HepG2 (cell line): ENCODE measurements at regions not wholly inside any gene's neighbourhood (a gene's known extent, or its start where the extent isn't known, plus 50 kb on each side); places are given as distances from the start of the nearest gene placed in this dataset.

ENCODE experiments used
- ATAC-seq: fragments of 200-7000 bp; cut with Tn5 transposase; 3 replicates; pipeline ENCODE4 v1.9.1; 2020; ENCODE audit warnings: mild to moderate bottlenecking, moderate library complexity
- BruUV-seq: library from RNA; stranded (reverse); fragments of 400-500 nt; replicated peaks from 2 replicates; lab custom pipeline; 2021; lab: Mats Ljungman, UMichigan
- CTCF ChIA-PET: fragments of 300-600 bp; formaldehyde crosslinking; extraction: SDS; loops from one replicate; lab custom pipeline; 2021; ENCODE audit warnings: low total read pairs, inconsistent platforms, low intra/inter-chr PET ratio; lab: Yijun Ruan, JAX
- POLR2A ChIA-PET: fragments of 350-600 bp; sonication (Branson Sonifier 250); formaldehyde crosslinking; loops from one replicate; lab custom pipeline; 2020; ENCODE audit warnings: antibody characterized with exemption, inconsistent platforms; lab: Yijun Ruan, JAX
- DNase-seq: peaks from one replicate; pipeline ENCODE4 v3.0.0-alpha.2; 2015; ENCODE audit warnings: low spot score
- FAIRE-seq: peaks from 3 replicates; lab custom pipeline; 2011; peaks lifted over from hg19 to GRCh38; lab: Jason Lieb, UNC
- H2AFZ ChIP-seq: one replicate; pipeline ENCODE4 v1.6.1; 2011; ENCODE audit warnings: low read length, inconsistent platforms
- H3K27ac ChIP-seq: fragments of 300-600 bp; 3 replicates; pipeline ENCODE4 v1.8.0; 2011; ENCODE audit warnings: mixed run types, mild to moderate bottlenecking, mixed read lengths, low read length, inconsistent platforms; ENCODE audit not compliant: insufficient read depth; ENCODE audit errors: extremely low read length
- H3K27me3 ChIP-seq, 2 experiments: fragments of 200-600 bp in 1 of 2; 2 replicates in 1 of 2; 3 replicates in 1 of 2; pipeline versions ENCODE4 v1.6.0 to v1.8.0; 2011; ENCODE audit warnings: low read length in 2 of 2, mild to moderate bottlenecking in 2 of 2, moderate library complexity in 2 of 2, inconsistent platforms in 1 of 2; ENCODE audit not compliant: insufficient read depth in 2 of 2, control insufficient read depth in 1 of 2
- H3K36me3 ChIP-seq, 2 experiments: fragments of 200-600 bp in 1 of 2; replicated peaks in 1 of 2; 2 replicates in 1 of 2; 3 replicates in 1 of 2; pipeline versions ENCODE4 v1.5.1 to v1.8.0; 2011; ENCODE audit warnings: low read length in 2 of 2, inconsistent platforms in 1 of 2; ENCODE audit not compliant: insufficient read depth in 2 of 2, control insufficient read depth in 1 of 2
- H3K4me1 ChIP-seq: 2 replicates; pipeline ENCODE4 v1.5.1; 2012; ENCODE audit warnings: low read length, inconsistent platforms; ENCODE audit not compliant: insufficient read depth
- H3K4me2 ChIP-seq: 2 replicates; pipeline ENCODE4 v1.6.0; 2011; ENCODE audit warnings: low read depth, low read length, inconsistent platforms
- H3K4me3 ChIP-seq, 3 experiments: fragments of 200-600 bp in 1 of 3; sonication (generic), shearing (Covaris generic) in 1 of 3; replicated peaks in 1 of 3; 2 replicates each; pipeline ENCODE4 v1.5.1; 2011 to 2016; ENCODE audit warnings: low read length in 3 of 3, inconsistent platforms in 2 of 3, low read depth in 2 of 3, mild to moderate bottlenecking in 2 of 3, control low read depth in 1 of 3, mixed read lengths in 1 of 3; ENCODE audit not compliant: insufficient read depth in 1 of 3
- H3K79me2 ChIP-seq: one replicate; pipeline ENCODE4 v1.6.1; 2011; ENCODE audit warnings: low read length, inconsistent platforms; ENCODE audit not compliant: insufficient read depth
- H3K9ac ChIP-seq: 2 replicates; pipeline ENCODE4 v1.6.0; 2011; ENCODE audit warnings: mild to moderate bottlenecking, low read depth, low read length, inconsistent platforms; ENCODE audit not compliant: insufficient read depth
- H3K9me3 ChIP-seq: 2 replicates; pipeline ENCODE4 v1.5.1; 2012; ENCODE audit warnings: mild to moderate bottlenecking, low read length
- H4K20me1 ChIP-seq: 2 replicates; pipeline ENCODE4 v1.6.0; 2011; ENCODE audit warnings: inconsistent platforms, mild to moderate bottlenecking, low read length, moderate library complexity; ENCODE audit not compliant: insufficient read depth
- ARID5B ChIP-seq: IDR thresholded peaks from 2 replicates; pipeline ENCODE4 v1.4.0; 2020; ENCODE audit warnings: mild to moderate bottlenecking, missing genetic modification reagents
- NAIF1 ChIP-seq: sonication (generic); formaldehyde crosslinking; IDR thresholded peaks from 2 replicates; pipeline ENCODE4 v1.5.0; 2020; ENCODE audit warnings: mild to moderate bottlenecking, missing genetic modification reagents, borderline replicate concordance
- TARDBP ChIP-seq: sonication (generic); formaldehyde crosslinking; IDR thresholded peaks from 2 replicates; pipeline ENCODE4 v1.8.0; 2022; ENCODE audit warnings: mild to moderate bottlenecking, missing genetic modification reagents
- ZNF318 ChIP-seq: sonication (generic); formaldehyde crosslinking; IDR thresholded peaks from 2 replicates; pipeline ENCODE4 v1.4.0; 2020; ENCODE audit warnings: mild to moderate bottlenecking, missing genetic modification reagents
- ZNF589 ChIP-seq: sonication (generic); formaldehyde crosslinking; conservative IDR thresholded peaks from 2 replicates; pipeline ENCODE4 v1.8.0; 2022; ENCODE audit warnings: mild to moderate bottlenecking, moderate library complexity, missing genetic modification reagents
- ZNF687 ChIP-seq: sonication (generic); formaldehyde crosslinking; IDR thresholded peaks from 2 replicates; pipeline ENCODE4 v1.5.1; 2020; ENCODE audit warnings: mild to moderate bottlenecking, missing genetic modification reagents, moderate library complexity
- WGBS: methylation state at CpG from one replicate; pipeline ENCODE4 v1.1.6; 2017; ENCODE audit warnings: low lambda C conversion rate; 5-methylcytosine and 5-hydroxymethylcytosine counted together
- in situ Hi-C: cut with HindIII; loops from 2 replicates; pipeline ENCODE4 v1.10.0; 2017; ENCODE audit warnings: low pct_unique_long_range_greater_than_20kb; ENCODE audit not compliant: extremely low pct_ligation_motif_present
- intact Hi-C: fragments of 100-400 bp; cut with micrococcal nuclease; formaldehyde crosslinking; loops from one replicate; pipeline ENCODE4 v1.10.0; 2022; ENCODE audit not compliant: unreplicated experiment

GRCh38 chr5:133698646-133699526, 86.5 kb upstream of the FSTL4 start:
- Histone ChIP-seq H3K36me3 (no peaks in the 10 kb centered on the region), H4K20me1 (no peaks in the 10 kb centered on the region), H3K27me3 (peaks cover 0 to 4% of the 10 kb centered on the region in 2 experiments; a peak in 4 of 5 replicates), H3K9me3 (no peaks in the 10 kb centered on the region), H2AFZ (no peak overlapping the region), H3K4me2 (no peak overlapping the region), H3K4me3 (no peak overlapping the region), H3K79me2 (no peaks in the 10 kb centered on the region), H3K9ac (no peak overlapping the region), H3K4me1 (no peaks in the 10 kb centered on the region), H3K27ac (no peak overlapping the region)
- DNase-seq (no peak), FAIRE-seq (no peak), ATAC-seq (no peak)
- in situ Hi-C loops (no loop called here), intact Hi-C loops (no loop called here)
- POLR2A ChIA-PET, result no interaction called here
- BruUV-seq, result no TSS peak
- WGBS, result 54% methylated on average over 3 of the region's 10 CpGs
- CTCF ChIA-PET, result no interaction called here
- TF ChIP-seq ZNF687 (CRISPR knock-in tag), result no peak
- no peak for TF ChIP-seq ARID5B (CRISPR knock-in tag)
- TF ChIP-seq ZNF318, result no peak
- no peak for TF ChIP-seq NAIF1 (CRISPR knock-in tag)
- TF ChIP-seq TARDBP (CRISPR knock-in tag), result no peak
- no peak for TF ChIP-seq ZNF589 (CRISPR knock-in tag)
